Progenitor cell of endocrine pancreas (in vitro differentiated cells): ENCODE measurements at regions not wholly inside any gene's neighbourhood (a gene's known extent, or its start where the extent isn't known, plus 50 kb on each side); places are given as distances from the start of the nearest gene placed in this dataset.
"Not testable (repeated sequence)": the region's sequence is repeated elsewhere in the genome, so short reads cannot be mapped to it uniquely, and the experiment has no call there.

Experiments used
- DNase-seq: peaks from one replicate; pipeline ENCODE4 v3.0.0; 2021; ENCODE audit warnings: low spot score; ENCODE audit not compliant: unreplicated experiment
- H3K27ac Mint-ChIP-seq: 2 replicates; pipeline ENCODE4 v1.8.0; 2021; ENCODE audit warnings: mild to moderate bottlenecking, moderate library complexity, mixed read lengths
- H3K27me3 Mint-ChIP-seq: 2 replicates; pipeline ENCODE4 v1.8.0; 2021; ENCODE audit warnings: mixed read lengths
- H3K36me3 Mint-ChIP-seq: 2 replicates; pipeline ENCODE4 v1.8.0; 2022; ENCODE audit warnings: mixed read lengths; ENCODE audit not compliant: insufficient read depth
- H3K4me1 Mint-ChIP-seq: 2 replicates; pipeline ENCODE4 v1.8.0; 2021; ENCODE audit warnings: low read depth, mixed read lengths
- H3K4me3 Mint-ChIP-seq: 2 replicates; pipeline ENCODE4 v1.8.0; 2021; ENCODE audit warnings: low read depth, mild to moderate bottlenecking, moderate library complexity, mixed read lengths
- H3K9me3 Mint-ChIP-seq: 2 replicates; pipeline ENCODE4 v1.8.0; 2021; ENCODE audit warnings: low read depth, mixed read lengths
- CTCF ChIP-seq: fragments of 200-600 bp; sonication (generic); IDR thresholded peaks from one replicate; pipeline ENCODE4 v1.5.0; 2021; ENCODE audit warnings: antibody characterized with exemption, mild to moderate bottlenecking; ENCODE audit not compliant: unreplicated experiment

- no peak for TF ChIP-seq CTCF
- Mint-ChIP-seq H3K27me3 (no peaks in the 10 kb centered on the region), H3K27ac (no peak overlapping the region)
Observed at GRCh38 chr4:13678186-13678924, 50.8 kb upstream of the BOD1L1 start.

GRCh38 chr4:13681570-13681969, 54.0 kb upstream of the BOD1L1 start:
- Mint-ChIP-seq H3K27me3 (no peaks in the 10 kb centered on the region), H3K9me3 (peaks cover 7% of the 10 kb centered on the region), H3K4me1 (no peaks in the 10 kb centered on the region), H3K4me3 (no peak overlapping the region), H3K27ac (no peak overlapping the region), H3K36me3 (no peaks in the 10 kb centered on the region)
- DNase-seq: no peak
- TF ChIP-seq CTCF: no peak

More at GRCh38 chr4:13678186-13678924, 50.8 kb upstream of the BOD1L1 start:
- DNase-seq: no peak
- no peaks in the 10 kb centered on the region for H3K36me3 Mint-ChIP-seq
- peaks cover 3% of the 10 kb centered on the region for H3K9me3 Mint-ChIP-seq
- H3K4me3 Mint-ChIP-seq: no peak overlapping the region
- no peaks in the 10 kb centered on the region for H3K4me1 Mint-ChIP-seq

- Mint-ChIP-seq H3K4me3 (no peak overlapping the region), H3K4me1 (no peaks in the 10 kb centered on the region), H3K36me3 (no peaks in the 10 kb centered on the region), H3K27me3 (no peaks in the 10 kb centered on the region), H3K27ac (no peak overlapping the region), H3K9me3 (peaks cover 15% of the 10 kb centered on the region)
- no peak for DNase-seq
- TF ChIP-seq CTCF: no peak
Observed at GRCh38 chr4:13694256-13694655, 66.7 kb upstream of the BOD1L1 start.

GRCh38 chr4:13698296-13698695, 70.8 kb upstream of the BOD1L1 start:
- no peaks in the 10 kb centered on the region for H3K36me3 Mint-ChIP-seq
- TF ChIP-seq CTCF: no peak
- no peaks in the 10 kb centered on the region for H3K9me3 Mint-ChIP-seq
- H3K4me3 Mint-ChIP-seq: no peak overlapping the region
- DNase-seq: no peak
- peaks cover 9% of the 10 kb centered on the region for H3K4me1 Mint-ChIP-seq
- no peaks in the 10 kb centered on the region for H3K27me3 Mint-ChIP-seq
- no peak overlapping the region for H3K27ac Mint-ChIP-seq

GRCh38 chr4:13700021-13700857, 72.7 kb upstream of the BOD1L1 start:
- no peak for DNase-seq
- Mint-ChIP-seq H3K36me3 (no peaks in the 10 kb centered on the region), H3K27ac (no peak overlapping the region), H3K27me3 (no peaks in the 10 kb centered on the region), H3K4me3 (no peak overlapping the region), H3K9me3 (no peaks in the 10 kb centered on the region), H3K4me1 (peaks cover 15% of the 10 kb centered on the region)
- TF ChIP-seq CTCF: no peak

GRCh38 chr4:13700858-13701140, 73.3 kb upstream of the BOD1L1 start:
- H3K27me3 Mint-ChIP-seq, H3K9me3 Mint-ChIP-seq, H3K27ac Mint-ChIP-seq, DNase-seq, H3K36me3 Mint-ChIP-seq, H3K4me3 Mint-ChIP-seq: not testable (repeated sequence)
- H3K4me1 Mint-ChIP-seq: peaks cover 15% of the 10 kb centered on the region
